Neural cell (in vitro differentiated cells): ENCODE measurements at regions not wholly inside any gene's neighbourhood (a gene's known extent, or its start where the extent isn't known, plus 50 kb on each side); places are given as distances from the start of the nearest gene placed in this dataset.

ENCODE experiments used
- H2AFZ ChIP-seq: fragments of 200-600, 300-800 bp; sonication (generic), shearing (Covaris generic); 2 replicates; pipeline ENCODE4 v1.6.0; 2014; ENCODE audit warnings: low read depth, mild to moderate bottlenecking, antibody characterized with exemption, low read length, moderate library complexity
- H3F3A ChIP-seq: fragments of 200-600 bp; shearing (Covaris generic); 2 replicates; pipeline ENCODE4 v1.6.1; 2016; ENCODE audit warnings: mild to moderate bottlenecking, moderate library complexity, mixed read lengths, antibody characterized with exemption, low read length; ENCODE audit not compliant: insufficient read depth, poor library complexity, severe bottlenecking
- H3K27ac ChIP-seq: fragments of 200-600, 300-800 bp; sonication (generic), shearing (Covaris generic); 2 replicates; pipeline ENCODE4 v1.5.1; 2014; ENCODE audit warnings: mild to moderate bottlenecking, low read length, moderate library complexity
- H3K27me3 ChIP-seq: fragments of 300-800, 200-600 bp; sonication (generic), shearing (Covaris generic); 2 replicates; pipeline ENCODE4 v1.6.0; 2014; ENCODE audit warnings: mild to moderate bottlenecking, low read depth, low read length, moderate library complexity; ENCODE audit not compliant: insufficient read depth
- H3K36me3 ChIP-seq: fragments of 300-800, 200-600 bp; sonication (generic), shearing (Covaris generic); 2 replicates; pipeline ENCODE4 v1.5.1; 2014; ENCODE audit warnings: mild to moderate bottlenecking, antibody characterized with exemption, low read length, moderate library complexity; ENCODE audit not compliant: insufficient read depth
- H3K4me2 ChIP-seq: fragments of 300-800, 200-600 bp; sonication (generic), shearing (Covaris generic); 2 replicates; pipeline ENCODE4 v1.6.0; 2014; ENCODE audit warnings: mild to moderate bottlenecking, low read length
- H3K4me3 ChIP-seq: fragments of 300-800, 200-600 bp; sonication (generic), shearing (Covaris generic); 2 replicates; pipeline ENCODE4 v1.5.1; 2014; ENCODE audit warnings: mild to moderate bottlenecking, low read length, moderate library complexity
- H3K79me2 ChIP-seq: fragments of 200-600 bp; shearing (Covaris generic); replicated peaks from 2 replicates; pipeline ENCODE4 v1.6.0; 2014; ENCODE audit warnings: mild to moderate bottlenecking, low read length, moderate library complexity; ENCODE audit not compliant: insufficient read depth
- H3K9ac ChIP-seq: fragments of 300-800, 200-600 bp; sonication (generic), shearing (Covaris generic); 2 replicates; pipeline ENCODE4 v1.6.1; 2016; ENCODE audit warnings: mild to moderate bottlenecking, low read length, mixed read lengths
- H3K9me2 ChIP-seq: fragments of 200-600 bp; shearing (Covaris generic); 2 replicates; pipeline ENCODE4 v1.6.1; 2016; ENCODE audit warnings: mild to moderate bottlenecking, low read length, mixed read lengths; ENCODE audit not compliant: insufficient read depth
- H3K9me3 ChIP-seq: fragments of 200-600, 300-800 bp; sonication (generic), shearing (Covaris generic); 2 replicates; pipeline ENCODE4 v1.6.1; 2016; ENCODE audit warnings: mild to moderate bottlenecking, mixed run types, low read length, moderate library complexity, mixed read lengths
- H4K20me1 ChIP-seq: fragments of 200-600 bp; shearing (Covaris generic); 2 replicates; pipeline ENCODE4 v1.6.1; 2016; ENCODE audit warnings: mild to moderate bottlenecking, mixed run types; ENCODE audit not compliant: insufficient read depth
- EP300 ChIP-seq: fragments of 450-650 bp; conservative IDR thresholded peaks from 2 replicates; pipeline ENCODE4 v1.6.1; 2014; ENCODE audit warnings: antibody characterized with exemption, mild to moderate bottlenecking, moderate library complexity; ENCODE audit not compliant: poor library complexity, severe bottlenecking
- EZH2 ChIP-seq: fragments of 200-600, 300-800 bp; shearing (Covaris generic), sonication (generic); IDR thresholded peaks from 2 replicates; pipeline ENCODE4 v1.6.1; 2014; ENCODE audit warnings: antibody characterized with exemption, low read length, borderline replicate concordance, mild to moderate bottlenecking; ENCODE audit not compliant: insufficient read depth, poor library complexity, severe bottlenecking
- MXI1 ChIP-seq: fragments of 450-650 bp; conservative IDR thresholded peaks from 2 replicates; pipeline ENCODE4 v1.6.1; 2014; ENCODE audit warnings: antibody characterized with exemption, mild to moderate bottlenecking; ENCODE audit not compliant: poor library complexity, severe bottlenecking
- POLR2AphosphoS5 ChIP-seq: IDR thresholded peaks from 2 replicates; pipeline ENCODE4 v1.6.1; 2012
- RAD21 ChIP-seq: fragments of 450-650 bp; conservative IDR thresholded peaks from 2 replicates; pipeline ENCODE4 v1.6.1; 2014; ENCODE audit warnings: antibody characterized with exemption, mild to moderate bottlenecking, moderate library complexity
- REST ChIP-seq: IDR thresholded peaks from 2 replicates; pipeline ENCODE4 v1.6.1; 2012; ENCODE audit warnings: borderline replicate concordance
- SMC3 ChIP-seq: fragments of 450-650 bp; conservative IDR thresholded peaks from 2 replicates; pipeline ENCODE4 v1.6.1; 2014; ENCODE audit warnings: antibody characterized with exemption, mild to moderate bottlenecking, moderate library complexity; ENCODE audit not compliant: poor library complexity
- TAF1 ChIP-seq: IDR thresholded peaks from 2 replicates; pipeline ENCODE4 v1.6.1; 2012; ENCODE audit warnings: low read depth
- TF ChIP-seq, protein P1 (sequence below): fragments of 450-650 bp; IDR thresholded peaks from 2 replicates; pipeline ENCODE4 v1.5.1; 2014; ENCODE audit warnings: antibody characterized with exemption, mild to moderate bottlenecking, moderate library complexity; ENCODE audit not compliant: poor library complexity, severe bottlenecking

DNA sequence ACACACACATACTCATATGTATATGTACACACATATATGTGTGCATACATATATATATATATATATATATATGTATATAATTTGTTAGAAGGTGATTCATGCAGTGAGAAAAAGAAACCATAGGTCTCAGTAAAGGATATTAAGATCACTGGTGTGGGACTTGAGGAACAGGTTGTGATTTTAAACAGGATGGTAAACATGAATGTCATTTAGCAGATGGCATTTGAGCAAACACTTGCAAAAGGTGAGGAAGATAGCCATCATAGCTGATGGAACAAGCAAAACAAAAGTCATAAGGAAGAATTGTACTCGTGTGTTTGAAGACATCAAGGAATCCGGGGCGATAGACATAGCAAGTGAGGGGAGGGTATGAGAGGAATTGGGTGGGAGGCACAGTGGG, 784.5 kb downstream of the TSN start:
- Histone ChIP-seq H4K20me1 (no peaks in the 10 kb centered on the region), H3K9ac (no peak overlapping the region), H2AFZ (no peak overlapping the region), H3F3A (peaks cover 6% of the 10 kb centered on the region), H3K27me3 (no peaks in the 10 kb centered on the region), H3K4me3 (no peak overlapping the region), H3K36me3 (no peaks in the 10 kb centered on the region), H3K9me2 (no peaks in the 10 kb centered on the region), H3K4me2 (no peak overlapping the region), H3K79me2 (no peaks in the 10 kb centered on the region), H3K9me3 (no peaks in the 10 kb centered on the region), H3K27ac (peak overlapping the region; percentile 97)
- TF ChIP-seq TAF1 (no peak), EP300 (no peak), RAD21 (no peak), SMC3 (no peak), POLR2AphosphoS5 (no peak), EZH2 (no peak), MXI1 (no peak), REST (no peak)
- TF ChIP-seq, protein P1, sequence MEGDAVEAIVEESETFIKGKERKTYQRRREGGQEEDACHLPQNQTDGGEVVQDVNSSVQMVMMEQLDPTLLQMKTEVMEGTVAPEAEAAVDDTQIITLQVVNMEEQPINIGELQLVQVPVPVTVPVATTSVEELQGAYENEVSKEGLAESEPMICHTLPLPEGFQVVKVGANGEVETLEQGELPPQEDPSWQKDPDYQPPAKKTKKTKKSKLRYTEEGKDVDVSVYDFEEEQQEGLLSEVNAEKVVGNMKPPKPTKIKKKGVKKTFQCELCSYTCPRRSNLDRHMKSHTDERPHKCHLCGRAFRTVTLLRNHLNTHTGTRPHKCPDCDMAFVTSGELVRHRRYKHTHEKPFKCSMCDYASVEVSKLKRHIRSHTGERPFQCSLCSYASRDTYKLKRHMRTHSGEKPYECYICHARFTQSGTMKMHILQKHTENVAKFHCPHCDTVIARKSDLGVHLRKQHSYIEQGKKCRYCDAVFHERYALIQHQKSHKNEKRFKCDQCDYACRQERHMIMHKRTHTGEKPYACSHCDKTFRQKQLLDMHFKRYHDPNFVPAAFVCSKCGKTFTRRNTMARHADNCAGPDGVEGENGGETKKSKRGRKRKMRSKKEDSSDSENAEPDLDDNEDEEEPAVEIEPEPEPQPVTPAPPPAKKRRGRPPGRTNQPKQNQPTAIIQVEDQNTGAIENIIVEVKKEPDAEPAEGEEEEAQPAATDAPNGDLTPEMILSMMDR, result no peak

- no peaks in the 10 kb centered on the region for H3K9me2 ChIP-seq
- no peak overlapping the region for H2AFZ ChIP-seq
- no peak overlapping the region for H3K4me2 ChIP-seq
- H3K79me2 ChIP-seq, result no peaks in the 10 kb centered on the region
- no peaks in the 10 kb centered on the region for H3K27me3 ChIP-seq
- H3K4me3 ChIP-seq, result peak overlapping the region; percentile 16
- TF ChIP-seq, protein P1, result no peak
- TF ChIP-seq REST (no peak), POLR2AphosphoS5 (peak; percentile 26), TAF1 (no peak), EZH2 (no peak)
- peak overlapping the region; percentile 46 for H3K9ac ChIP-seq
- no peaks in the 10 kb centered on the region for H4K20me1 ChIP-seq
- H3K27ac ChIP-seq, result peak overlapping the region; percentile 92
- peaks cover 6% of the 10 kb centered on the region for H3F3A ChIP-seq
- H3K9me3 ChIP-seq, result no peaks in the 10 kb centered on the region
- H3K36me3 ChIP-seq, result no peaks in the 10 kb centered on the region
These were observed 786.8 kb downstream of the TSN start for GRCh38 chr2:122542236-122542635.
